Thymus (tissue), 11 donors: ENCODE measurements at regions not wholly inside any gene's neighbourhood (a gene's known extent, or its start where the extent isn't known, plus 50 kb on each side); places are given as distances from the start of the nearest gene placed in this dataset.

ENCODE experiments used
- DNase-seq, 9 donors: peaks; one replicate each; pipeline ENCODE4 v3.0.0-alpha.2; 2013; ENCODE audit warnings: low spot score in 9 of 9, low read depth in 6 of 9, missing footprints in 1 of 9
- H3K27ac ChIP-seq, 2 donors: one replicate each; pipeline ENCODE4 v1.5.1; 2013; ENCODE audit warnings: control low read depth in 1 of 2, low read depth in 1 of 2, low read length in 1 of 2, mild to moderate bottlenecking in 1 of 2, moderate library complexity in 1 of 2
- H3K27me3 ChIP-seq, 2 donors: one replicate each; pipeline ENCODE4 v1.5.1; 2013; ENCODE audit warnings: low read length in 1 of 2; ENCODE audit not compliant: control insufficient read depth in 2 of 2, insufficient read depth in 1 of 2
- H3K36me3 ChIP-seq, 2 donors: one replicate each; pipeline ENCODE4 v1.5.1; 2013; ENCODE audit warnings: low read length in 1 of 2, mild to moderate bottlenecking in 1 of 2, moderate library complexity in 1 of 2; ENCODE audit not compliant: control insufficient read depth in 2 of 2, insufficient read depth in 2 of 2
- H3K4me1 ChIP-seq, 2 donors: one replicate each; pipeline ENCODE4 v1.5.1; 2013; ENCODE audit warnings: low read length in 2 of 2; ENCODE audit not compliant: control insufficient read depth in 2 of 2, insufficient read depth in 2 of 2
- H3K4me3 ChIP-seq, 2 donors: one replicate each; pipeline ENCODE4 v1.5.1; 2013; ENCODE audit warnings: low read length in 2 of 2, control low read depth in 1 of 2, mild to moderate bottlenecking in 1 of 2
- H3K9me3 ChIP-seq, 2 donors: one replicate each; pipeline ENCODE4 v1.5.1; 2013; ENCODE audit warnings: low read length in 1 of 2, mild to moderate bottlenecking in 1 of 2; ENCODE audit not compliant: control insufficient read depth in 2 of 2, insufficient read depth in 1 of 2
- WGBS: extraction: QIAGEN DNeasy Blood & Tissue Kit; methylation state at CpG from one replicate; pipeline ENCODE4 v1.1.7; 2013; 5-methylcytosine and 5-hydroxymethylcytosine counted together
- donor health status: healthy.

DNA sequence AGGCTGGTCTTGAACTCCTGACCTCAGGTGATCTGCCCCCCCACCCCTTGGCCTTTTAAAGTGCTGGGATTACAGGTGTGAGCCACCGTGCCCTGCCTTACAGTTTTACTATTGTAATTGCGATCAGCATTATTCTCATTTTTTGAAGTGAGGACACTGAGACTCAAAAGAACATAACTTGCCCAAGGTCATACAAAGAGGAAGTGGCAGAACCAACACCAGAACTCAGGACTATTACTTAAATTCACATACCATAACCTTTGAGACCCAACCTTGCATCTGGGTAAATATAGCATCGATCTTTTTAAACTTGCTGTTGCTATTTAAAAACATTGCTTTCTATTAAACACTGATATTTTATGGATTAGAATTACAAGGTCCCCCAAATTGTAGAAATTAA lies 54.2 kb downstream of the FOXI1 start:
- Histone ChIP-seq H3K4me1 (no peaks in the 10 kb centered on the region), H3K27ac (no peak overlapping the region), H3K27me3 (no peaks in the 10 kb centered on the region), H3K9me3 (no peaks in the 10 kb centered on the region), H3K4me3 (no peak overlapping the region), H3K36me3 (no peaks in the 10 kb centered on the region)
- no peak for DNase-seq
- 98% methylated on average over 3 of the region's 3 CpGs for WGBS

DNA sequence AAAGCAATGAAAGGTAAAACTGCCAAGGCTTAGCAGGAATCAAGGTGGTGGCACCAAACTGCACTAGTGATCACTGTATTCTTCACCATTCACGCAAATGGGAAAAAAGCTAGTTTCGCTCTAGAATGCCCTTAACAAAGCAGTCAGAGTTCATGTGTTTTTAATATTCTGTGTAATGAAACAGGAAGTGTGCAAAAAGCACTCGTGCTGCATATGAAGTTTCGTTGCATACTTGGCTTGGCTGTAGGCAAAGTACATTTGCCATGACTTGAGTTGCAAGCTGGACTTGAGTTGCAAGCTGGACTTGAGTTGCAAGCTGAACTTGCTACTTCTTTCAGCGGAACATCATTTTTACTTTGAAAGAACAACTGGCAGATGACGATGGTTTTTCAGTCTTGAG lies 55.4 kb downstream of the FOXI1 start:
- Histone ChIP-seq H3K36me3 (no peaks in the 10 kb centered on the region), H3K27ac (no peak overlapping the region), H3K4me1 (no peaks in the 10 kb centered on the region), H3K27me3 (no peaks in the 10 kb centered on the region), H3K4me3 (no peak overlapping the region), H3K9me3 (no peaks in the 10 kb centered on the region)
- DNase-seq: peak in 1 of 9 donors; percentile 4
- 84% methylated on average over 6 of the region's 6 CpGs for WGBS

DNA sequence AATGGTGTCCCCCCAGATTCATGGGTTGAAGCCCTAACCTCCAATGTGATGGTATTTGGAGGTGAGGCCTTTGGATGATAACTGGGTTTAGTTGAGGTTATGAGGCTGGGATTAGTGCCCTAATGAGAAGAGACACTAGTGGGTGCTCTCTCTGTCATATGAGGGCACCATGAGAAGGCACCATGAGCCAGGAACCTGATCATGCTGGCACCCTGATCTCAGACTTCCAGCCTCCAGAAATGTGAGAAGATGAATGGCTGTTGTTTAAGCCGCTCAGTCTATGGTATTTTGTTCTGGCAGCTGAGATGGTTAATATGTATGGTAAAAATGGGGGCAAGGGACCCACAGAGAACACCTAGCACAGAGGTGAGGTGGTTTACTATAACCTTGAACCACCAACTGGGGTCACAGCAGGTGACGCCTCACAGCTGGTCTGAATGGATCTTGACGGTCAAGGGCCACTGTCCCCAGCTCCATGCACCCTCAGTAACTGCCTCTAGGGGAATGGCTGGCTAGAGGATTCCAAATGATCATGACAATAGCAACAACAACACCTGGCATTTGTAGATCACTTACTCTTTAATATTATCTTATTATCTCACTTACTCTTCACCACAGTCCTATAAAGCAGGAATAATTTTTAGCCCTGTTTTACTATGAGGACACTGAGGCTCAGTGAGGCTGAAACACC lies 57.1 kb downstream of the FOXI1 start:
- H3K36me3 ChIP-seq: no peaks in the 10 kb centered on the region
- H3K27me3 ChIP-seq: no peaks in the 10 kb centered on the region
- 98% methylated on average over 3 of the region's 3 CpGs for WGBS
- no peaks in the 10 kb centered on the region for H3K4me1 ChIP-seq
- H3K27ac ChIP-seq: no peak overlapping the region
- no peak for DNase-seq
- H3K4me3 ChIP-seq: no peak overlapping the region
- H3K9me3 ChIP-seq: no peaks in the 10 kb centered on the region

DNA sequence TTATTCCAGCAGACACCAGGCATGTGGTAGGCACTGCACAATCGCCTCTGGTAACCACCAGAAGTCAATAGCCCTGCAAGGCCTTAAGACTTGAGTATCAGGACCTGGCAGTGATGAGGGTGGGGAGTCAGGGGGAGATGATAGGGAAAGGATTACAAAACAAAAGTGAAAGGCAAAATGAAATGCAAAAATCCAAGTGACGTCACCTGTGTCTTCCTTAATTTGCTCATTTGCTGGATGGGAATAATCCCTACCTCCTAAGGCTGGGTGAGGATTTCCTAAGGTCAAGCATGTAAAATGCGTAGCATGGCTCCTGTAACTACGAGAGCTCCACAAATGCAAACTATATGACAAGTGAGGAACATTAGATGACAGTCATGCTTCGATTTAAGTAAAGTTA lies 58.4 kb downstream of the FOXI1 start:
- no peaks in the 10 kb centered on the region for H3K36me3 ChIP-seq

DNA sequence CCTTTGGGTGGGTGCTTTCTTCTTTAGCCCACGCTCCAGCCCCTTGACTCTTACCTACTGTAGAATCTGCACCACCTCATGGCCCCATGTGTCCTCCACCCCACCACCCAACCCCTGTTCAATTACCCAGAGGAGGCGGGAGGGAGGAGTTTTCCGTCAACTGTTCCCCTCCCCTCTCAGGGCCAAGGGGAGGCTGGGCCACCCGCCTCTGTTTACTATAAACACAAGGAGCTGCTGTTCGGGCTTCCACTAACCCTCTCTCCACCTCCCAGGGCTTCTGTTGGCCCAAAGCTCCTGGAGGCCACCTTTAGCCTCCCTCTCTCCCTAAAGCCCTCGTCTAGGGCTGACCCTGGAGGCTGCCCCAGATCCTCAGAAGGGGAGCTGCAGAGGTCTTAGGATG lies 59.2 kb downstream of the FOXI1 start:
- Histone ChIP-seq H3K4me1 (no peaks in the 10 kb centered on the region), H3K27me3 (peaks cover 0 to 2% of the 10 kb centered on the region in 2 donors), H3K9me3 (no peaks in the 10 kb centered on the region), H3K27ac (no peak overlapping the region), H3K36me3 (no peaks in the 10 kb centered on the region), H3K4me3 (no peak overlapping the region)
- no peak for DNase-seq
- 84% methylated on average over 6 of the region's 6 CpGs for whole genome bisulfite sequencing

More for the DNA sequence above, 58.4 kb downstream of the FOXI1 start:
- no peaks in the 10 kb centered on the region for H3K9me3 ChIP-seq
- no peak for DNase-seq
- H3K27me3 ChIP-seq: peaks cover 0 to under 1% of the 10 kb centered on the region in 2 donors
- no peak overlapping the region for H3K4me3 ChIP-seq
- 94% methylated on average over 5 of the region's 5 CpGs for WGBS
- H3K27ac ChIP-seq: no peak overlapping the region
- no peaks in the 10 kb centered on the region for H3K4me1 ChIP-seq

DNA sequence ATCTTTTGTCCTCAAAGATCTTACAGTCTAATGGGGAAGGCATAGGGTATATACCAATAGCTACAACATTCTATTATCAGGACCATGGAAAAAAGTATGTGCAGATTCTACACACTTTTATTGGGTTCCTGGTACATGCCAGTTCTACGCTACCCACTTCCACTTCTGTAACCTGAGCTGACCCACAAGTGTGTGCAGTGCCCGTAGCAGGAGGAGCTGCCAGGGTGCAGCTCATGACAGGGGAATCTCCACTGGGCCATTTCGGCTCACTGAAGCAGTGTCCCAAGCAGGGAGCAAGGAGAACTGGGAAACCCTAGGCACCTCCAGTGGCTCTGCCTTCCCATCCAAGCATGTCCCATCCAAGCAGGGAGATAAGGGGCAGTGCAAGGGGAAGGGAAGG lies 60.4 kb downstream of the FOXI1 start:
- no peaks in the 10 kb centered on the region for H3K4me1 ChIP-seq
- WGBS: 98% methylated on average over 3 of the region's 3 CpGs

DNA sequence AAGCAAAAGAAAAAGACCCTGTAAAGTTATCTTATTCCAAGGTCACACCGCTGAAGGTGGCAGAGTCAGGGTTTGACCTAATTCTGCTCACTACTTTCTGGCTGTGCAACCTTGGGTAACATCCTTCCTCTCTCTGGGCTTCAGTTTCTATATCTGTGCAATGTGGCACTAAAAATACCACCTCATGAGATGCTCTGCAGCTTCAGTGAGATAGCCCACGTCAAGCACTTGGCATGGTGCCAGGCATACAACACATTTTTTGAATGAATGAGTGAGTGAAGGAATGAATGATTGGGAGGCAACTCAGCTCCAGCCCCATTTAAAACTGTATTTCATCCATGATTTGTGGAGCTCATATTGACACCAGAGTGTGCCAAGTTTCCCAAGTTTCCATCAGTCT lies 62.3 kb downstream of the FOXI1 start:
- no peaks in the 10 kb centered on the region for H3K4me1 ChIP-seq
- no peak overlapping the region for H3K27ac ChIP-seq
- no peak overlapping the region for H3K4me3 ChIP-seq
- WGBS: 91% methylated on average over 2 of the region's 2 CpGs
- DNase-seq: no peak
- H3K27me3 ChIP-seq: peaks cover 0 to 4% of the 10 kb centered on the region in 2 donors
- H3K9me3 ChIP-seq: no peaks in the 10 kb centered on the region
- H3K36me3 ChIP-seq: no peaks in the 10 kb centered on the region

More for the DNA sequence above, 60.4 kb downstream of the FOXI1 start:
- Histone ChIP-seq H3K36me3 (no peaks in the 10 kb centered on the region), H3K4me3 (no peak overlapping the region), H3K27me3 (peaks cover 0 to 2% of the 10 kb centered on the region in 2 donors), H3K9me3 (no peaks in the 10 kb centered on the region), H3K27ac (no peak overlapping the region)
- DNase-seq: no peak

DNA sequence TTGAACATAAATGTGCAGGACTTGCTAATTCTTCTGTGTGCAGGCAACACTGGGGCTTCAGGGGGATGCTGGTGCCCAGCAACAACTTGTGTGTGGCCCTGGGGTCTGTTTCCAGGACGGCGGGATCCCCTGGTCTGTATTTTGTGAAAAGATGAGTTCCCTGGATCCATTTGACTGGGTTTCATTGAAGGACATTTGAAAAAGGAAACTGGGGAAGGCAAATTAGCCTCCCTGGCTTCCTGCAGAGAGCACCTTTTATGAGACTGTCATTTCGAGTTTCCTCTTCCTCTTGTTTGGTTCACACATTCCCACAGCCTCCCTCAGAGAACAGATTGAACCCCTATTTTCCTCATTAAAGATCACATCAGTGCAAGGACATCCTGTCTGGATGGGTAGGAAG lies 63.1 kb downstream of the FOXI1 start:
- Histone ChIP-seq H3K4me1 (no peaks in the 10 kb centered on the region), H3K4me3 (no peak overlapping the region), H3K36me3 (no peaks in the 10 kb centered on the region), H3K27ac (no peak overlapping the region), H3K27me3 (peaks cover 0 to 4% of the 10 kb centered on the region in 2 donors), H3K9me3 (no peaks in the 10 kb centered on the region)
- WGBS: 72% methylated on average over 3 of the region's 3 CpGs
- no peak for DNase-seq

DNA sequence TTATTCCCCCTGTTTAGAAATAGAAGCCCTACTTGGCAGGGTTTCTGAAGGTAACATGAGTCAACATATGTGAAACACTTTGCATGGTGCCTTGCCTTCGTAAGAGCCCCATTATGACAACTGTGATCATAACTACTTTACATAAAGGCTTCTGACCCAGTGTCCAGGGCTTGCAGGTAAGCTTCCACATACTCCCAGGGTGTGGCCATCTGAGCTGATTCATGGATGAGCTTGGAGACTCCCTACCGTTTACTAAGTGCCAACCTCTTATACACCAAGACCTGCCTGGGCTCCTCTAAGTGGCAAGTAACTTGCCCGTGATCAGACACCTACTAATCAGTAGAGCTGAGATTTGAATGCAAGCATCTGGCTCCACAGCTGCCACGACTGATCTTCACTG lies 62.8 kb upstream of the C5orf58 start:
- no peaks in the 10 kb centered on the region for H3K4me1 ChIP-seq
- no peak overlapping the region for H3K27ac ChIP-seq
- 91% methylated on average over 4 of the region's 4 CpGs for WGBS
- no peaks in the 10 kb centered on the region for H3K9me3 ChIP-seq
- DNase-seq: no peak
- H3K36me3 ChIP-seq: no peaks in the 10 kb centered on the region
- peaks cover 0 to 4% of the 10 kb centered on the region in 2 donors for H3K27me3 ChIP-seq
- no peak overlapping the region for H3K4me3 ChIP-seq
